GM19397 (cell line): ENCODE measurements at regions not wholly inside any gene's neighbourhood (a gene's known extent, or its start where the extent isn't known, plus 50 kb on each side); places are given as distances from the start of the nearest gene placed in this dataset.

Experiments used
- ATAC-seq: cut with Tn5 transposase; IDR thresholded peaks from one replicate; pipeline ENCODE4 v1.9.1; 2021; ENCODE audit warnings: mild to moderate bottlenecking, moderate library complexity; ENCODE audit not compliant: unreplicated experiment

DNA sequence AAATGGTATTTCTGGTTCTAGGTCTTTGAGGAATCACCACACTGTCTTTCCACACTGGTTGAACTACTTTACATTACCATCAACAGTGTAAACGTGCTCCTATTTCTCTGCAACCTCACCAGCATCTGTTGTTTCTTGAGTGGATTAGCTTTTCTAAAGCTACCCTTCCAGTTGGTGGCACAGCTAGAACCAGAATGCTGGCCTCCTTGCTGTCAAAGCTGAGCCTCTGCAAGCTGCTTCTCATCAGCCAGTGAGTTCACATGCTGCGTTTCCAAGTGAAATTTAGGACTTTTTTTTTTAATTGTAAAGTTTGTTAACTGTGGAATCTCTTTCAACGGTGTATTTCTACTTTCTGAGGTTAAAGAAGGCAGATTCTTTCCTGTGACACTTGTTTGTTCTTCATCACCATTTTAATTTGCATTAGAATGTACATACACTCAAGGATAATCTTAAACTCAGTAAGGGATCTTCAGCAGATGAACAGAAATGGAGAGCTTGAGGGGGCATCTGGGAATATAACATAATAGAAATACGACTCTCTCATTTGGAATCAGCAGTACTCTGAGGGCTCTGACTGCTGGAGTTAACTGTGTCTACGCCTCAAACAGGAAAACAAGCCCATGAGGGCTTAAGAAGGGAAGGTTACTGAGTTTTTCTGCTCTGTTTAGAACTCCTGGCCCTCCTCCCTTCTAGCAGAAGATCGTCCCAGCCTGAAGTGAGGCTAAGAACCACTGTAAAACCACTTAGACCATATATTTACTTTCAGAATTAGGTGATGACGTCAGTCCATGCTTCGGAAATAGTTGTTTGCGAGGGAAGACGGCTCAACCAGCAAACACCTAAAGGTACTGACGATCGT lies 148.4 kb upstream of the FAM20A start:
- ATAC-seq: no peak

DNA sequence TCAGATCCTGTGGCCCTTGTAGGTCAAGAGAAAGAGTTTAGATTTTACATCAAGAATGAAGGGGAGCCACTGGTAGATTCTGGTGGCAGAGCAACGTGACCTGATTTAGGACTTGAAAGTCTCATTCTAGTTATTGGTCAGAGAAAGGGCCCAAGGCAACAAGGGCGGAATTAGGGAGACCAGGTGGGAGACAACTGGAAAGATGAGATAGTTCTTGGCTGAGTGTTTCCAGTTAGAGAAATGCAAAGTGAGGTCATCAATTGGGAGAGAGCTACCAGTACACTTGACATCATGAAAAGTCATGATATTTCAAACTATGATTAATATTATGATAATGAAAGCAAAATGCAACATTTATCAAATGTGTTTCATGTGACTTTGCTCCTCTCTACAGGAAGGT lies 147.2 kb upstream of the FAM20A start:
- ATAC-seq: no peak

DNA sequence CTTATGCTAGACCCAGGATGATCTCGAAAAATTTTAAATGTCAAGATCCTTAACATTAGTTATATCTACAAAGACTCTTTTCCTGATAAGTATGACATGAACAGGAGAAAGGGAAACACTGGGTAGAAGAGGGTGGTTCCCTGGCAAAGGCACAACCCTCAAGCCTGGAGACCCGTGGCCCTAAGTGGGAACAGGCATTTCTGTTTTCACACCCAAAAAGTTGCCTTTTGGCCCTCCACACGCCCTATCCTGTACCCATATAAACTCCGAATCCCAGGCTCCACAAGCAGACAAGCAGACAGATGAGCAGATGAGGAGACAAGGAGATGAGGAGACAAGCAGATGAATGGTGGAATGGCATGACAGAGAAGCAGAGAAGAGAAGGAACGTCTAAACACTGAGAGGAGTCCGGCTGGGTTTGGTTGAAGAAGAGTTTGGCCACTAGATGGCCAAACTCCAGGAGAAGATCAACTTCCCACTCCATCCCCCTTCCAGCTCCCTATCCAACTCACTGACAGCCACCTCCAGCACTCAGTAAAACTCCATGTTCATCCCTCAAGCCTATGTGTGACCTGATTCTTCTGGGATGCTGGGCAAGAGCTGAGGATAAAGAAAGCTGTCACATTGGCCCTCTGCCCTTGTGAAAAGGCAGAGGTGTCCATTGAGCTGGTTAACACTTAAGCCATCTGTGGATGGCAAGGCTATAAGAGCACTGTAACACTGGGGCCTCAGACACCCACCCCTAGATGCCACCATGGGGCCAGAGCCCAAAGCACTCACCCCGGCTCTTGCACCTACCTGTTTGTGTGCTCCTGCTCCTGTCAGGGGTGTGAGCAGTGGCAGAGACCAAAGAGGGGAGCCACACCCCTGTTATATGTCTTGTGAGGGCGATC lies 139.6 kb upstream of the FAM20A start:
- ATAC-seq: no peak

DNA sequence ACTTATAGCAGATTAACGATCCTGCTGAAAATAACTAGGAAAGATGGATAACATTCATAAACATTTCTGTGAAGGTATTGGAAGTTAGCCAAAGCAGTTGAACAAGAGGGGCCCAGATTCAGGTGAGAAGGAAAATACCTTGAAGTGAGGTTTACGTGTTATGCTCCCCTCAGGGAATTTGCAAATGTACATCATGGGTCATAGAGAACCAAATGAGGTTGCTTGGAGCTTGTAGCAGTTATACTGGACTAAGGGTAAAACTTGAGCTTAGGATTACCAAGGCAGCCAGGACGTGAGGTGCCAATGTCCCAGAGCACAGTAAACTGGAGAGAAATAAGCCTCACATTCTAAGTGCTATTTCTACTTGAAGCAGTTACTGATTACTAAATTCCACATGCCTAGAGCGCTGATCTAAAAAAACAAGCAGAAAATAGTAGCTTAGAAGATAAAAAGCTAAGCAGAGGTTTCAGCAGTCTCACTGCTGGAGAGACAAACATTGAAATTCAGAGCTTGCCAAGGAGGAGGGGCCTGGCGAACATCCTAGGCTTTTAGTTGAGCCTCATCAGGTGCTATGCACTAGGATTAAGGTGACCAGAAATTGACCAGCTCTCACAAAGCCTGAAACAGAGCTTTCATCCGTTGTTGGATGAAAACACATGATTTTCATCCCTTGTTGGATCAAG lies 136.7 kb upstream of the FAM20A start:
- no peak for ATAC-seq

DNA sequence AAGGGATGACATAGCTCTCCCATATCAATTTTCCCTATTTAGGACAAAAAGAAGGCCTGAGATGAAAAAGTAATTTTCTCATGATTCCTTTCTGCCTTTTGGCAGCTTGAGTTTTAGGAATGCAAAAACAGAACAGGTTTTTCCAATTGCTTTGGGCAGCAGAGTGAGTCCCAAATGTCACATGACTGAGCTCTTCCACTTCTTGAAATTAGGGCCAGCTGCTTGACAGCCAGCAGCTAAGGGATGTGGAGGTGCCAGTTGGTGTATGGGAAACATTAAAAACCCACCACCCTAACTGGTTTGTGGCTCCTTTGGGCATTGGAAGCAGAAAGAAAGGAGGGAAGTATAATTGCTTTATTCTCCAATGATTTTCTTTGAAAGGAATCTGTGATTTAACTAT lies 133.8 kb upstream of the FAM20A start:
- ATAC-seq: no peak

DNA sequence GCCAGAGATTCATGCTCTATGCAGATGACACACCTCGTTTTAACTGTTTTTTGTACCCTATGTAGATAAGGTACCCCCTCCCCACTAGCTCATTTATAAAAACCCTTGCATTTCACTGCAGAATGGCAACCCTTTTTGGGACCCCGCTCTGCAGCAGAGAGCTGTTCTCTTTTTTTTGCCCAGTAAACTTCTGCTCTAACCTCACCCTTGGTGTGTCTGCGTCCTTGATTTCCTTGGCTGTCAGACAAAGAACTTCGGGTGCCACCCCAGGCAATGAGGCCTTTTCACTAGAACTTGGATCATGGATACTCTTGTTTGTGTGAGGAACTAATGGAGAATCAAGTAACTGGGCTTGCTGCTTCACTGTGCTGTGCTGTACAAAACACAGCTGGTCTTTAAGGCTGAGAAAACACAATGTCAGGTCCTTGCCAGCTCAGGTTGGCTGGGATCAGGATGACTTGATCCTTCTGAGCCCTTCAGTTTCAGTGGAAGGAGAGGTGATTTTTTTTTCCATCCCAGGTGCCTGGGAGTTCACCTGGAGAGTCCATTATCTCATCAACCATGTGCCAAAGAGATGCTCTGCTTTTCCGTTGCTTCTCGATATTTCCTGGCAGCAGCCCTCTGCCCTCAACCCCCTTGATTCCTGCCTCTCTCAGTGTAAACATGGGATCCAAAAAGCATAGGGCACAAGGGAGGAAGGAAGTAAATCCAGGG lies 133.2 kb upstream of the FAM20A start:
- ATAC-seq: no peak

DNA sequence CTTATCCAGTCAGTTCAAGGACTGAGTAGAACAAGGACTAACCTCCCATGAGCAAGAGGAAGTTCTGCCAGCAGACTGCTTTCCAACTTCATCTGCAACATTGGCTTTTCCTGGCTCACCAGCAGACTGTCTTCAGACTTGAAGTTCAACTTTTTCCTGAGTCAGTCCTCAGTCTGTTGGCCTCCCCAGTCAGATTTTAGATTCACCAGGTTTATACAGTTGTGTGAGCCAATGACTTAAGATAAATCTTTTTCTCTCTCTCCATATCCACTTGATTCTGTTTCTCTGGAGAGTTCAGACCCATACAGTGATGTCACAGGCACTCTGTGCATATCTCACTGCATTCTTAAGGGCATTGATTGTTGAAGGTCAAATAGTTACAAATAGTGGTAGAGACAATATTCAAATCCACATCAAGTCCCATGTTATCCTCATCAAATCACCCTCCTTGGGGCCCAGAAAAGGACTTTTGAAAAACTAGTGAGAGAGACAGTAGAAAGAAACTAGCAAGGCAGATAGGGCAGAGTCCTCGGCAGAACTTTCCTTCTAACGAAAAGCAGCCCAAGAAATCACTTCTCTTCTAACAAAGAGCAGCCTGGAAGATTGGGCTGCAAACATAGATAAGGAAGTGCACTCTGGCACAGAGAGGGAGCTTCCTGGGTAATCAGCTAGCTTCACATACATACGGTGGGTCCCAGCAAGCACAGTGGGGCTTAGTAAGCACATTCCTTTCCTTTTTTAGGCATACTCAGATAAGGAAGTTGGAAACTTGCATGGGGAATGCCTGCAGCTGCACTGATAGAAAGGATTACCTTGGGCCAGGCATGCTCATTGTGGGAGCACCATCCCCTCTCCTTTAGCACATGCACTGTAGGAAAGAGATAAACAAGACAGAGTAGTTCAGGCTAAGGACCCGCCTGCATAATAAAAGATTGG lies 132.3 kb upstream of the FAM20A start:
- no peak for ATAC-seq

DNA sequence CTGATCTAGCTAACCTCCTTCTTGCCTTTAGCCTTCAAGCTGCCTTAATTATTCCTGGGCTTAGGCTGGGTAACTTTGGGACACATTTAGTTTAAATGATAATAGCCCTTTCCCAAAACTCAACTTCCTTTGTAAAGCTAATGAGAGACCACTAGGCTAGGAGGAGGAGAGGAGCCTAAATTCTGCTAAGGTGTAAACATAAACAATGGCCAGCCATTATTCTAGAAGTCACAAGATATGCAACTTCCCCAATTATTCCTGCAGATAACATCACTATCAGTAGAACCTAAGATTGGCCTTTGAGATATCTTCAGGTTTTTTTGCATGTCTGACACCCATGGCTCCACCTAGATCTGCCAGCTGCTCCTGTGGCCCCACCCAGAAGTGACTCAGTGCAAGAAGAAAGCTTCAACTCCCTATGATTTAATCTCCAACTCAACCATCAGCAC lies 131.2 kb upstream of the FAM20A start:
- ATAC-seq: no peak

DNA sequence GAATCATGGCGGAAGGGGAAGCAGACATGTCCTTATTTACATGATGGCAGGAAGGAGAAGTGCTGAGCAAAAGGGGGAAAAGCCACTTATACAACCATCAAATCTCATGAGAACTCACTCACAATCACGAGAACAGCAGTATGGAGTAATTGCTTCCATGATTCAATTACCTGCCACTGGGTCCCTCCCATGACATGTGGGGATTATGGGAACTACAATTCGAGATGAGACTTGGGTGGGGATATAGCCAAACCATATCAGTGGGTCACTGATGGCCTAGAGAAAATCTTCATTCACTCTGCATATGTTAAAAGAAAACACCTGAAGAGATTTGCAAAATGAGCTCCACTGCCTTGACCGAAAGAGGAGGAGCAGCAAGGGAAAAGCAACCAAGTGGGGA lies 130.3 kb upstream of the FAM20A start:
- no peak for ATAC-seq

DNA sequence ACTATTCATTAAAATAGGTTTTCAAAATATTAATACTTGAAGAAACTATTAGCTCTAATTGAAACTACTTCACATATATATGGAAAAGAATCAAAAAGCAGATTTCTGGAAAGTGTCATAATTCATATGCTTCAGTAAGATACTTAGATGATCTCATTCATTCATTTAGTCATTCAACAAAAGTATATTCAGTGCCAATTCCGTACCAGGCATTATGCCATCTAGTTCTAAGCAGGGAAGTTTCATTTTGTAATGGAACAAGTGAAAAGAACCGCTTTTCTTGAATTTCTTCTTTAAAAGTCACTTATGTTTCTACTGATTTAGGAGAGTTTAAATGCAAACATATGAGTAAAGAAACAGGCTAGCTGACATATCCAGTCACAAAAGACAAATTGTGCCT lies 118.3 kb upstream of the FAM20A start:
- no peak for ATAC-seq

DNA sequence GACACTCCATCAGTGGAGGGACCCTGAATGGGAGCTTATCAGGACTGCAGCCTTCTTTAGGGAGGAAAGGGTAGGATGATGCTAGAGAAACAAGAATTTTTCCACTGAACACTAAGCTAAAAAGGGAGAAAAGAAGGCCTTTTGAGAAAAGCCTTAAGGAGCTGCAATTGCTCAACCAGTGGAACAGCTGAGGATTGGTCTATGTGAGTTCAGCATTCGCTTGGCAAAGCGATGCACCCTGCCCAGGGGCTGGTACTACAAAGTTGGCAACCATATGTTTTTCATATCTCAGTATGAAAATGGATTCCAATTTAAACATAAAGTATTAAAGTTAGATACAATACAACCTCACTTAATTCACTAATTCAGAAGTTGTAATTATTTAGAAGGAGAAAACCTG lies 117.8 kb upstream of the FAM20A start:
- no peak for ATAC-seq

DNA sequence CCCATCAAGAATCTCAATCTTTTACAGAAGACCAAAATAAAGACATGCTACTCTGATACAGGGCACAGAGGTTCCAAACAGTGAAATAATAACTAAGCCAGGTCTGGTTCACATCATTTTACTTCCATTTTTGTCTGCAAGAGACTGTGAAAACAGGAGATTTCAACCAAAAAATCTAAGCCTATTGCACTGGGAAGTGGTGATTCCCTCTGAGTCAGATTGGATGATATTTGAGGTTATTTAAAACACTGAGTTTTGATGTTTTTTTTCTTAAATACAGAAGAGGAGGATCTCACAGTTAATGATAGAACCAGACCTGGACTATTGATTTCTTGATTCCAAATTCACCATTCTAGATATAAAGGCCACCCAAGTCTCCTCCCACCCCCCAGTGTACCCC lies 117.3 kb upstream of the FAM20A start:
- no peak for ATAC-seq

DNA sequence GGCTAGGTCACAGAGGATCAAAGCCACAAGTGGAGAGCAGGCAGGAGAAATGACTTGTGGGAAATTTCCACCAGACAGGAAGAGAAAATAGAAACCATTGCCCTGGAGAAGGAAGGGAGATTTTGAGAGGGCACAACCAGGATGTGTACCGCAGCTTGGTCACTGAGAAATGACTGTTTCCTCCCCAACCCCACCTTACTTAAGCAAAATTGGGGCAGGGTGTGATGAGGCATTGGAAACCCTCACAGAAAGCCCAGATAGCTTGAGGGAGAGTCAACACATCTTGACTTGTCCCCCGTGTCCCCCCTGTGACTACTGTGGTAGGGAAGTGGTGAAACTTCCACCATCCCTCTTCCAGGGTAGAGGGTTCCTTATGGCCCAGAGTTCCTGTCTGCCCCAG lies 113.5 kb upstream of the FAM20A start:
- no peak for ATAC-seq

DNA sequence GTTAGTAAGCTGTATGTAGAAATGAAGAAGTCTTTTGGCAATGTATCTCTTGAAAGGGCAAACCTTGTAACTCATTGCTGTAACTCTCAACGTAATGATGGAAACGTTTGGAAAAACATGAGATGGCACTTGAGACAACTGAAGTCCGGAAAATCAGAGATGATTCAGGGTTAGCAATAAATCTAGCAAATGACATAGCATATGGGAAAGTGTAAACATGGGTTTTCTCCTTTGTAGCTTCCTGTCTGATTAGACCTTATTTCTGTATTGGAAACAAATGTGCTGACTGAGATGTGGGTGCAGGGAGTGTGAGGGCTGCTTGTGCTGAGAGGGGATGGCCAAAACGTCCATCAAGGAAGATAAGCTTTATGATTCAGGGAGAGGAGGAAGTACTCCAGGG lies 110.7 kb upstream of the FAM20A start:
- ATAC-seq: no peak

DNA sequence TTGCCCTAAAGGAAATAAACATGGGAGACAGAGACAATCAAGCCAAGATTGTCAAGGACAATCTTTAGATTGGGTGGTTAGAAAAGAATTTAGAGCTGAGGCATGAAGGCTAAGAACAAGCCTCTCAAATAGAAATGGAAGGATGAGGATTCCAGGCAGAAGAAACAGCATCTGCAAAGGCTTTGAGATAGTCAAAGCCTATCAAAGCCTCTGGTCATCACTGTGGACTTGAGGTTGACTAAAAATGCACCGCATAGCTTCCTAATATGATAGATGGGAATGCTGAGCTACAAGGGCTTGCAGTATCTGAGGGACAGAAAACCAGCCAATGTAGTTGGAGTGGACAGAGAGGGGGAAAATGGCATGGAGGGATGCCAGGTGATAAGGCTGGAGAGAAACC lies 109.8 kb upstream of the FAM20A start:
- no peak for ATAC-seq

DNA sequence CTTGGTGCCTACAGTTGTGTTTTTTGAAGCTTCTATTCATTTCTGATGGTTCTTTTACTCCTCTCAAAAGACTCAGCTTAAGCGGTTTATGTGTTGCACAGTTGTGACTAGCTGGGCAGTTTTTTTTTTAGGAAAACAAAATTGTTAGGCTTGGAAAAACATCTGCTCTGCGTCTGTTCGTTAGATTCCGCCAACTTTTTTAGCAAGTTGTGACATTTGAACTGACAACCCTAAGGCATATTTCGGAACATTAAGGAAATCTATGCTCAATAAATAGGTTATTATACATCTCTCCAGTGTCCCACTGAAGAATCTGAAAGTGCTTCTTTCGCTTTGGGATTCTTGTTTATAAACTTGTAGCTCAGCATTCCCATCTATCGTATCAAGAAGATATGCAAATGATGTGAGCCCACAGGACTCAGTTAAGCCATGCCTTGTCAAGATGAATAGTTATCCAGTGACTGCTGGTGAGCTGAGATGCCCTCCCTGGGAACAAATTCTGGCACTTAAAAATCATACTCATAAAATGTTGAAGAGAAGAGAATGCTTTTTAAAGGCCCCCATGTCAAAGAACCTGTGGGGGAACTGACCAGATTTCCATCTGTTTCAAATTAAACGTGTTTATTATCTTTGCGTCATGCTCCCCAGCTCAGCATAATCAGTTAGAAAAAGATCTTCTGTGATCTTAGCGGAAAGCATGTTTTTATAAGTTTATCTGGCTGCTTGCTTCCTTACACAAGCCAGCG lies 109.0 kb upstream of the FAM20A start:
- no peak for ATAC-seq

DNA sequence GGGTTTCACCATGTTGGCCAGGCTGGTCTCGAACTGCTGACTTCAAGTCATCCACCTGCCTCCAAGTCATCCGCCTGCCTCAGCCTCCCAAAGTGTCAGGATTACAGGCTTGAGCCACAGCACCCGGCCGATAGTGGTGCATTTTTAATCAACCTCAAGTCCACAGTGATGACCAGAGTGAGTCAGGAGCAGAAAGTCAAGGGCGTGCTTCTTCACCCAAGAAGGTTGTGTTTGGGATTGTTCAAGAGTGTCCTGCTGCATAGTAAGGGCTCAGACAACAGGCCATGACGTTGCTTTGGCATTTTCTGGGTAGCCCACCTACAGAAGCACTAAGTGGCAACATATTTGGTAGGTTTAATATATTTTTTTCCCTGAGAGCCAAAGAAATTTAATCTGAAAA lies 108.3 kb upstream of the FAM20A start:
- no peak for ATAC-seq

DNA sequence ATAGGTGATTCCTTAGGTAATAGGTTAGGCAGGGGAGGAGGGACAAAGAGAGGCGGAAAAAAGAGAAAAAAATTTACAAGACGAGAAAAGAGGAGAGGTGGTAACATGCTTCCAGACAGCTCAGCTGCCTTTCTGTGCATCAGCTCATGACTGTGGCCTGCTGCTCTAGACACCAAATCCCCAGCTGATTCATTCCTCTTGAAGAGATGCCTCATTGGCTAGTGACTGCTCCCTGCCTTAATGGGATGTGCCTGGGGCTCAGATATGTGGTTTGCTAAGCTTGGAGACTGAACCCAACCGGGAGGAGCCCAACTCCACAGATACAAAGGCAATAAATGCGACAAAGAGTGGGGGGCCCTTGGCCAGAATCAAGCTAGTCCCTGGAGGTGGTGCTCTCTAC lies 105.9 kb upstream of the FAM20A start:
- ATAC-seq: no peak

DNA sequence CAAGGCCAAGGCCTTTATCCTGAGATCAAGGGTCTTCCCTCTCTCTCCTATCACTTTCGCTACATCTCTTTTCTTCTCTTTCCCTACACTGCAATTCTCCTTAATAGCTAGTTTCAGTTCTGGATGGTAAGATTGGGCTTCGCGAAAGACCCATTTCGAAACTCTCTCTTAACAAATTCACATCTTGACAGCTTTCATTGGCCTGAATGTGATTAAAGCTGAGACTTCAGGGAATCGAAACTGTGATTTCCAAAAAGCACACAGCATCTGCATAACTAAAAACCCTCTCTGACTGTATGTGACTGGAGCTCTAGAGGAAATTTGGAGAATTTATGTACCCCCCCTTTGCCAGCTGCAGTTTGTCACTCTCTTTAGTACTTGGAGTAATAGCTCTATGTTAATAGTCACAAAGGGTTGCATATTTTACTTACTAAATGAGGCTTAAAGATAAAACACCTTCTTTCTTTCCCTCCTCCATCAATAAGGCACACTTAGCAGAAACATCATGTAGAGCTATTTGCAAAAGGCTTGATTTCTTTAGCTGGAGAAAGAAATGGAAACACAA lies 105.3 kb upstream of the FAM20A start:
- no peak for ATAC-seq
